GF-D8 (cell line): ENCODE measurements at regions not wholly inside any gene's neighbourhood (a gene's known extent, or its start where the extent isn't known, plus 50 kb on each side); places are given as distances from the start of the nearest gene placed in this dataset.

Source experiments
- DNase-seq: peaks from one replicate; lab custom pipeline; 2025; lab: John Stamatoyannopoulos, UW

- DNase-seq: no peak
Measured at GRCh38 chr1:118247593-118247992, 62.6 kb upstream of the SPAG17 start.

GRCh38 chr1:118246646-118247045 is 61.6 kb upstream of the SPAG17 start:
- DNase-seq: no peak

GRCh38 chr1:118244194-118244593 is 59.2 kb upstream of the SPAG17 start:
- no peak for DNase-seq

- DNase-seq: no peak
Measured at GRCh38 chr1:118243269-118243668, 58.2 kb upstream of the SPAG17 start.
